ENCODE measurements at regions not wholly inside any gene's neighbourhood (a gene's known extent, or its start where the extent isn't known, plus 50 kb on each side); places are given as distances from the start of the nearest gene placed in this dataset.
"Not testable (repeated sequence)": the region's sequence is repeated elsewhere in the genome, so short reads cannot be mapped to it uniquely, and the experiment has no call there.

- TF ChIP-seq CTCF (conservative IDR thresholded peaks at IDR 0.05; ENCODE audit: low read length) = no peak
- no peak for DNase-seq (ENCODE audit: low read depth)
- no peak overlapping the region for H3K4me3 ChIP-seq (ENCODE audit: low read length)
Measured at GRCh38 chr12:61554268-61555008, 705.8 kb upstream of the USP15 start.

- no peak overlapping the region for H3K4me3 ChIP-seq (ENCODE audit: low read length)
- TF ChIP-seq CTCF (conservative IDR thresholded peaks at IDR 0.05; ENCODE audit: low read length) = no peak
- no peak for DNase-seq (ENCODE audit: low read depth)
Measured at GRCh38 chr12:61563665-61564450, 696.3 kb upstream of the USP15 start.

GRCh38 chr12:61564466-61564865 lies 695.7 kb upstream of the USP15 start:
- no peak for TF ChIP-seq CTCF (conservative IDR thresholded peaks at IDR 0.05; ENCODE audit: low read length)
- no peak for DNase-seq (ENCODE audit: low read depth)
- no peak overlapping the region for H3K4me3 ChIP-seq (ENCODE audit: low read length)

- DNase-seq (ENCODE audit: low read depth) = no peak
- H3K4me3 ChIP-seq (ENCODE audit: low read length) = no peak overlapping the region
- no peak for TF ChIP-seq CTCF (conservative IDR thresholded peaks at IDR 0.05; ENCODE audit: low read length)
Measured at GRCh38 chr12:61566183-61566582, 694.0 kb upstream of the USP15 start.

- H3K4me3 ChIP-seq (ENCODE audit: low read length) = no peak overlapping the region
- DNase-seq (ENCODE audit: low read depth) = no peak
- no peak for TF ChIP-seq CTCF (conservative IDR thresholded peaks at IDR 0.05; ENCODE audit: low read length)
Measured at GRCh38 chr12:61574339-61574738, 685.9 kb upstream of the USP15 start.

GRCh38 chr12:61584943-61585342 lies 675.3 kb upstream of the USP15 start:
- no peak for DNase-seq (ENCODE audit: low read depth)
- H3K4me3 ChIP-seq (ENCODE audit: low read length) = no peak overlapping the region
- TF ChIP-seq CTCF (conservative IDR thresholded peaks at IDR 0.05; ENCODE audit: low read length) = no peak

GRCh38 chr12:61590864-61591263 lies 669.3 kb upstream of the USP15 start:
- not testable (repeated sequence) for H3K4me3 ChIP-seq (ENCODE audit: low read length); DNase-seq (ENCODE audit: low read depth)
